HCT116 (cell line): ENCODE measurements at regions not wholly inside any gene's neighbourhood (a gene's known extent, or its start where the extent isn't known, plus 50 kb on each side); places are given as distances from the start of the nearest gene placed in this dataset.

ENCODE experiments used
- CTCF ChIP-seq, 3 experiments: fragments of 200-600 bp in 1 of 3; sonication (generic) in 1 of 3; IDR thresholded peaks in 2 of 3; conservative IDR thresholded peaks in 1 of 3; 2 replicates each; pipeline ENCODE4 v1.5.1; 2012 to 2017; ENCODE audit warnings: low read depth in 2 of 3, low read length in 2 of 3, antibody characterized with exemption in 1 of 3, borderline replicate concordance in 1 of 3, control low read depth in 1 of 3, mild to moderate bottlenecking in 1 of 3, mixed read lengths in 1 of 3, mixed run types in 1 of 3, moderate library complexity in 1 of 3; ENCODE audit not compliant: insufficient read depth in 1 of 3
- ELF1 ChIP-seq: IDR thresholded peaks from 2 replicates; pipeline ENCODE4 v1.6.1; 2012; ENCODE audit warnings: low read depth, borderline replicate concordance
- POLR2A ChIP-seq: IDR thresholded peaks from 2 replicates; pipeline ENCODE4 v1.7.0; 2011; ENCODE audit warnings: borderline replicate concordance; ENCODE audit not compliant: insufficient read depth, insufficient read length; ENCODE audit errors: extremely low read depth
- REST ChIP-seq: IDR thresholded peaks from 2 replicates; pipeline ENCODE4 v1.6.1; 2012; ENCODE audit warnings: low read depth
- SRF ChIP-seq: IDR thresholded peaks from 2 replicates; pipeline ENCODE4 v1.6.1; 2012; ENCODE audit warnings: low read depth
- ZFX ChIP-seq: fragments of 450-650 bp; IDR thresholded peaks from 2 replicates; pipeline ENCODE4 v1.6.1; 2017
- ZNF274 ChIP-seq: fragments of 200-500 bp; sonication (Bioruptor generic); IDR thresholded peaks from 2 replicates; pipeline ENCODE4 v1.6.1; 2014; ENCODE audit warnings: mild to moderate bottlenecking, low read depth, low read length, inconsistent platforms

GRCh38 chr15:95016511-95017229 is 785.3 kb downstream of the MCTP2 start (continued):
- TF ChIP-seq CTCF (IDR thresholded peaks at IDR 0.05 in 2 of 3, conservative IDR thresholded peaks at IDR 0.05 in 1 of 3; ENCODE audit: borderline replicate concordance in 1 of 3, insufficient read depth in 1 of 3, low read depth in 2 of 3, low read length in 2 of 3) (no peak), REST (no peak), ELF1 (no peak), SRF (no peak), POLR2A (no peak), ZFX (no peak), ZNF274 (no peak)
